GM18517 (cell line): ENCODE measurements at regions not wholly inside any gene's neighbourhood (a gene's known extent, or its start where the extent isn't known, plus 50 kb on each side); places are given as distances from the start of the nearest gene placed in this dataset.

Source experiments
- ATAC-seq: cut with Tn5 transposase; IDR thresholded peaks from one replicate; pipeline ENCODE4 v1.9.1; 2021; ENCODE audit warnings: mild to moderate bottlenecking, moderate library complexity; ENCODE audit not compliant: unreplicated experiment

GRCh38 chr11:104661901-104662300, 236.4 kb downstream of the CASP12 start:
- ATAC-seq: no peak

- ATAC-seq: no peak
Observed at GRCh38 chr11:104661471-104661870, 236.8 kb downstream of the CASP12 start.

- no peak for ATAC-seq
Observed at GRCh38 chr11:104658177-104658576, 240.1 kb downstream of the CASP12 start.

GRCh38 chr11:104657083-104657482, 241.2 kb downstream of the CASP12 start:
- no peak for ATAC-seq

GRCh38 chr11:104655066-104655465, 243.2 kb downstream of the CASP12 start:
- ATAC-seq: no peak

GRCh38 chr11:104654181-104654813, 244.0 kb downstream of the CASP12 start:
- no peak for ATAC-seq

- ATAC-seq: no peak
Observed at GRCh38 chr11:104653407-104653806, 244.9 kb downstream of the CASP12 start.

GRCh38 chr11:104652996-104653395, 245.3 kb downstream of the CASP12 start:
- ATAC-seq: no peak

- no peak for ATAC-seq
Observed at GRCh38 chr11:104650234-104650633, 248.0 kb downstream of the CASP12 start.

- ATAC-seq: no peak
Observed at GRCh38 chr11:104649002-104649401, 249.3 kb downstream of the CASP12 start.

GRCh38 chr11:104645261-104646222, 252.7 kb downstream of the CASP12 start:
- no peak for ATAC-seq

GRCh38 chr11:104637662-104638170, 260.5 kb downstream of the CASP12 start:
- ATAC-seq: no peak

- ATAC-seq: no peak
Observed at GRCh38 chr11:104633226-104633625, 265.0 kb downstream of the CASP12 start.

- no peak for ATAC-seq
Observed at GRCh38 chr11:104630352-104630751, 267.9 kb downstream of the CASP12 start.

- ATAC-seq: no peak
Observed at GRCh38 chr11:104625246-104625645, 273.0 kb downstream of the CASP12 start.

GRCh38 chr11:104624021-104624420, 274.2 kb downstream of the CASP12 start:
- no peak for ATAC-seq

- ATAC-seq: no peak
Observed at GRCh38 chr11:104623518-104623917, 274.7 kb downstream of the CASP12 start.

GRCh38 chr11:104620991-104621390, 277.3 kb downstream of the CASP12 start:
- ATAC-seq: no peak

GRCh38 chr11:104619751-104620150, 278.5 kb downstream of the CASP12 start:
- ATAC-seq: no peak

- no peak for ATAC-seq
Observed at GRCh38 chr11:104618954-104619353, 279.3 kb downstream of the CASP12 start.

- ATAC-seq: no peak
Observed at GRCh38 chr11:104614961-104615360, 283.3 kb downstream of the CASP12 start.

- ATAC-seq: no peak
Observed at GRCh38 chr11:104614117-104614680, 284.1 kb downstream of the CASP12 start.
